ENCODE measurements at regions not wholly inside any gene's neighbourhood (a gene's known extent, or its start where the extent isn't known, plus 50 kb on each side); places are given as distances from the start of the nearest gene placed in this dataset.
A peak's percentile ranks its signal among the peaks of the same experiment; 100 is the strongest.
"Not testable (repeated sequence)": the region's sequence is repeated elsewhere in the genome, so short reads cannot be mapped to it uniquely, and the experiment has no call there.

DNA sequence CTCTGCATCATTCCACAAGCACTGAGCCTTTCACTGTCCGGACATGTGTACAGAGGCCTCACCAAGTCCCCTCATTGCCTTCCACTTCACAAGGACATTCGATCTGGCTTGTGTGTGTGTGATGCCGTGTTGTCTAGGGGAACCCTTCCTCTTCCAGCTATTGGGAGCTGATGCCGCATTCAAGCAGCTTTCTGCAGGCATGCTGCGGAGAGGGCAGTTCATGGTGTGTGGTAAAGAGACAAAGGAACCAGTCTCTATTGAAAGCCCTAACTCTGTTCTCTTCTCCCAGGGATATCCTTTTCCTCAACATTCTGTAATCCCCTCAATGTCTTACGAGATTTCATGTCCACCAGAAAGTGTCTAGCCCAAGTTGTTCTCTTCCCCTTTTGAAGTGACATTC, 141.6 kb downstream of the ALOX5 start:
- no peak for DNase-seq (ENCODE audit: low spot score)

DNA sequence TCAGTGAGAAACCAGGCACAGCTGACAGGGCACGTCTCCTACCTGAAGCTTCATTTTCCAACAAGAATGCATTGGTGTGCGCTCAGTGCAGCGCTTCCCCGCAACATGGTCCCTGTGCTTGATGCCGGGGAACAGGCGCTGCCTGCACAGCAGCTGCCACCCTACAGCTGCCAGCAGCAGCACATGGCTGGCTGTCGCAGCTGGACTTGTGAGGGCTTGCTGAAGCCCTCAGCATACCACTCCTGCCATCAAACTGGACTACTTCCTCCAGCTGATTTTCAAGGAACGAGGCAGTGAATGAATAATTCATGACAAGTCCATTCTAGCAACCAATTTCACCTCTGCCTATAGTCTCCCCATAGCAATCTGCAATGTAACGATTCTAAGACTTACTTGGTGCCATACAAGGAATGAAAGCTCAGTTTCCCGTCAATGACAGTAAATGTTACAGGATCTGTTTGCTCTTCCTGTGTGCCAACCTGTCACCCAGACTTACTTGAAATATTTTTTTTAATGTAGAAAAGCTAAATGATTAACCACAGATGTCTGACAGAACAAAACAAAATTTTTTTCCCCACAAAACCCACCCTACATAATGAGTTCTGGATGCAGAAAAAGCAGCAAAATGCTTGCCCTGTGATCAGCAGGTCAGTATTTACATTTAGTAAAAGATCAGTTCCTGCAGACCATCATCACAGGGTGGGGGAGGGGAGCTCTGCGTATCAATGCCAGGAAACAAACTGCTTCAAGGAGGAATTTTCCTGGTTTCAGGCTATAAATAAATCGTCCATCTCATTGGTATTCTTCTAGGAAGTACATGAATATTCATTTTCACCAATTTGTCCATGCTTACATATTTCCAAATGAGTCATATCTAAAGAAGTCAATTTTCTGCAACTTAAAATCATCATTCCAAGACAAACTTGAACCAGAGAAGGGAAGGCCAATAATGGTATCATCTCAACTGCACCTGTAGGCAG, 140.6 kb downstream of the ALOX5 start:
- peak; percentile 66 for DNase-seq (ENCODE audit: low spot score)

DNA sequence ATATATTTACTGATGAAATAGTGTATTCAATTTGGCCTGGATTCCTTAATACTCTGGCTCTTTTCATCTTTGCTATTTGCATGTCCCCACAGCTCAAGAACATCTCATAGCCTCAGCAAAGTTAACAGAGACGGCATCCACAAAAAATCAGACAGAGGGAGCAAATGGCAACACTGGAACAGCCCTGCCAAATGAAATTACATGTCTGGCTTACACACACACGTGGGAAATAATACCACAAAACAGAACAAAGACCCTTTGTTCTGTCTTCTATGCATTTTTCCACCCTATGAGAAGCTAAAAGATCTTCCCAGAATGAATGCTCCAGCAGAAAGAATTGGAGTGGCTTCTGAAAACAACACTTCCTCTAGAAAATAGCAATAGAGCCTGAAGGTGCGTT, 139.5 kb downstream of the ALOX5 start:
- no peak for DNase-seq (ENCODE audit: low spot score)

DNA sequence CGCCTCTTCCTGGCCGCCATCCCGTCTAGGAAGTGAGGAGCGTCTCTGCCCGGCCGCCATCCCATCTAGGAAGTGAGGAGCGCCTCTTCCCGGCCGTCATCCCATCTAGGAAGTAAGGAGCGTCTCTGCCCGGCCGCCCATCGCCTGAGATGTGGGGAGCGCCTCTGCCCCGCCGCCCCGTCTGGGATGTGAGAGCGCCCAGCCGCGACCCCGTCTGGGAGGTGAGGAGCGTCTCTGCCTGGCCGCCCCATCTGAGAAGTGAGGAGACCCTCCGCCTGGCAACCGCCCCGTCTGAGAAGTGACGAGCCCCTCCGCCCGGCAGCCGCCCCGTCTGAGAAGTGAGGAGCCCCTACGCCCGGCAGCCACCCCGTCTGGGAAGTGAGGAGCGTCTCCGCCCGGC, 137.9 kb downstream of the ALOX5 start:
- not testable (repeated sequence) for DNase-seq (ENCODE audit: low spot score)

DNA sequence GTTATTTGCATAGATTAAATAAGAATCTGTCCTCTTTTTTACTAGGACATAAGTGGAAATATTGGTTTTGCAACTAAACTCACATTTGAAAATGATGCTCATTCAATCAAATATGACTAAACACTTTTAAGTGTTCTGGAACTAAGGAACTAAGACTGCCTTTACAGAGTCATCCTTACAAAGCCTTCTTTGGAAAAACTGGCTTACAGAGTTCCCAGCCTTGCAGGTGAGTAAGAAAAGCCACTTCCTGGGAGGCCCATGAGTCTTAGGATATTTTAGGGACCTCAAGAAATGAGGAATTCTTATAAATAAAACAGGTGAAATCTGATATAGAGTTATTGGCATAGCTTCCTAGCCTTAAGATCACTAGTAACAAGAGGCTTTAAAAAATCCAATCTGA, 135.5 kb downstream of the ALOX5 start:
- no peak for DNase-seq (ENCODE audit: low spot score)

DNA sequence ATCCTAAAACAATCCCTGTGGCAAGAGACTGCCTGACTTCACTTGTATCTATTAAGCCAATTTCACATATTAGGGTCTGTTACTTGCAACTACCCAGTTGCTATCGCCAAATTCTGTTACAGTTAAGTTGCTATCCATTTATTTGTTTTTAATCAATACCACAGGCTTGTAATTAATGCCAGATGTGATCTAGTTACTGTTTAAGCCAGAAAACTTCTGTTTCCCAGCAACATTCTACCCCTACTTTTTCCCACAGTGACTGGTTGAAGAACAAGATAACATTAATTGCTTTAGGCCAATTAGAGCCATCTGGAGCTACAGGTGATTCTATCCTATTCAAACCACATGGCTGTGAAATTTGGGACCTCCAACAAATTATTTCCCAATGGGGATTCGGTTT, 131.3 kb downstream of the ALOX5 start:
- DNase-seq (ENCODE audit: low spot score), result no peak

DNA sequence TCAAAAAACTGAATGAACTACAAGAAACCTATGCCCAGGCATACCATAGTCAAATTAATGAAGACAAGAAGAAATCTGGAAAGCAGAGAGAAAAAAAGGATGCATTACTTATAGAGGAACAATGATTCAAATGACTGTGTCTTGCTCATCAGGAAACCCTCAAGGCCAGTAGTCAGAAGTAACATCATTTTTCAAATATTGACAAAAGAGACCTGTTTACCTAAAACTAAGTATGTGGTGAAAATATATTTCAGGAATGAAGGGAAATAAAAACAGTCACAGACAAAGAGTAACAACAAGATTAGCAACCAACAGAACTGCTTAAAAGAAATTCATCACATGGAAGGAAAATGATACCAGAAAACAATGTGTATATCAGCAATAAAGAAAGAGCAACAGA, 128.4 kb downstream of the ALOX5 start:
- DNase-seq (ENCODE audit: low spot score), result no peak

DNA sequence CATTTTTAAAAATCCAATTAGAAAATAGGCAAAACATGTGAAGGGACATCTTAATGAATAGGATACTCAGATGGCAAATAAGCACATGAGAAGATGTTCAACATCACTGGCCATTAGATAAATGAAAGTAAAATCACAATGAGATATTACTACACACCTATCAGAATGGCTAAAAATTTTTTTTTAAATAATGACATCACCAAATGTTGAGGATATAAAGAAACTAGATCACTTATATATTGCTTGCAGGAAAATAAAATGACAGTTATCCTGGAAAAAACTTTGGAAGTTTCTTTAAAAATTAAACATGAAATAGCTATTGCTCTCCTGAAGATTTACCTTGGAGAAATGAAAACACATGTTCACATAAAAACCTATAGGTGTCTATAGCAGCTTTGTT, 127.8 kb downstream of the ALOX5 start:
- DNase-seq (ENCODE audit: low spot score), result no peak

DNA sequence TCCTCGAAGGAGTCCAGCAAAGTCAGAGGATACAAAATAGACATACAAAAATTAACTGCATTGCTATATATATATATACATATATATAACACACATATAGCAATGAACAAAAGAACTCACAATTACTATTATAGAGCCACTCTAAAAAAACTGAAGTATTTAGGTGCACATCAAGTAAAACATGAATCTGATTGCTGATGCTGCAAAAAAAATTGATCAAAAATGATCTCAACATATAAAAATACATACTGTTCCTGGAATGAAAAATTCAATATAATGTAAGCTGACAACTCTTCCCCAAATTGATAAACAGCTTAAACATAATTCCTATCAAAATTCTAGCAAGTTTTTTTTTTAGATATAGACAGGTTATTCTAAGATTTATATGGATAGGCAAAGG, 126.8 kb downstream of the ALOX5 start:
- DNase-seq (ENCODE audit: low spot score), result no peak

DNA sequence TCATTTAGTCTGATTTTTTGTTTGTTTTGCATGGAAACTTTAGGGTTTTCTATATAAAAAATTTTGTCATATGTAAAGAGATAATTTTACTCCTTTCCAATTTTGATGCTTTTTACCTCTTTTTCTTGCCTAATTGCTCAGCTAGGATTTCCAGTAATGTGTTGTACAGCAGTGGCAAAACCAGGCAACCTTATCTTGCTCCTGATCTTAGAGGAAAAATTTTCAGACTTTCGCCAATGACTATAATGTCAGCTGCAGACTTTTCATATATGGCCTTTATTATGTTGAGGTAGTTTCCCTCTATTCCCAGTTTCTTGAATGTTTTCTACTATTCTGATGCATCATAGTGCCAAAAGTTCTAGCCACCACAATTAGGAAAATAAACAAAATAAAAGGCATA, 126.3 kb downstream of the ALOX5 start:
- no peak for DNase-seq (ENCODE audit: low spot score)

DNA sequence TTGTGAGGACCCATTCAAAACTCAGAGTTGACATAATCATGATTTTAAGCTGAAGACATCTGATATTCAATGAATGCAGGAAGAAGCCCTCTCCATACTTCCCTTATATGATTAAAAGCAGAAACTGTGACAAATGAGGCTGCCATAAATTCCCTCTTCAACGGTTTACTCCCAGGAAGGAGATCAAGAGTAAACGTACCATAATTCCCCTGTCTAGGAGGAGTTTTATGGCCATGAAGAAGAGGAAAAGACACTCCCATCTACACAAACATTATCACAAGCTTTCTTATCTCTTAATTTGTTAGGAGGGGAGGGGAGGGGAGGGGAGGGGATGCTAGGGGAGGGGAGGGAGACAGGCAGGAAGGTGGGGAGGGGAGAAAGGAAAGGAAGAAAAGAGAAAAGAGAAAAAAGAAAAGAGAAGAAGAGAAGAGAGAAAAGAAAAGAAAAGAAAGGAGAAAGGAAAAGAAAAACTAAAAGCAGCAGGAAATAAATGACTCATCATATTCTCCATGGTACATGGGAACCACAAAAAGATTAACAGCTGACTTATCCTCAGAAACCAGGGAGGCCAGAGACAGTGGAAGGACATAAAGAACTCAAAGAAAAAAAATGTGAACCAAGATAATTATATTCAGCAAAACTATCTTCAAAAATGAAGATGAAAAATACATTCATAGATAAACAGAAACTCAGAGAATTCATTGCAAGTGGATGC, 121.6 kb downstream of the ALOX5 start:
- DNase-seq (ENCODE audit: low spot score), result no peak
